Ishikawa (cell line): ENCODE measurements at regions not wholly inside any gene's neighbourhood (a gene's known extent, or its start where the extent isn't known, plus 50 kb on each side); places are given as distances from the start of the nearest gene placed in this dataset.

Source experiments
- CEBPB ChIP-seq: IDR thresholded peaks from 2 replicates; pipeline ENCODE4 v1.6.1; 2012
- CREB1 ChIP-seq: IDR thresholded peaks from 2 replicates; pipeline ENCODE4 v1.6.1; 2012; ENCODE audit warnings: low read depth
- EP300 ChIP-seq: IDR thresholded peaks from 2 replicates; pipeline ENCODE4 v1.6.1; 2012; ENCODE audit warnings: borderline replicate concordance
- RAD21 ChIP-seq: IDR thresholded peaks from 2 replicates; pipeline ENCODE4 v1.6.1; 2012; ENCODE audit warnings: low read depth
- TAF1 ChIP-seq: IDR thresholded peaks from 2 replicates; pipeline ENCODE4 v1.6.1; 2012; ENCODE audit warnings: low read depth, mild to moderate bottlenecking
- TEAD4 ChIP-seq: IDR thresholded peaks from 2 replicates; pipeline ENCODE4 v1.6.1; 2012
- YY1 ChIP-seq: IDR thresholded peaks from 2 replicates; pipeline ENCODE4 v1.6.1; 2012; ENCODE audit warnings: low read depth
- ZBTB7A ChIP-seq: IDR thresholded peaks from 2 replicates; pipeline ENCODE4 v1.6.1; 2012; ENCODE audit warnings: low read depth

GRCh38 chr22:49608660-49609059 is 219.0 kb downstream of the BRD1 start:
- no peak for TF ChIP-seq CEBPB
- TF ChIP-seq EP300, result no peak
- no peak for TF ChIP-seq ZBTB7A
- TF ChIP-seq YY1, result no peak
- no peak for TF ChIP-seq TAF1
- TF ChIP-seq CREB1, result no peak
- TF ChIP-seq TEAD4, result no peak
- TF ChIP-seq RAD21, result no peak
